Medulla oblongata (tissue), 1 donor: ENCODE measurements at regions not wholly inside any gene's neighbourhood (a gene's known extent, or its start where the extent isn't known, plus 50 kb on each side); places are given as distances from the start of the nearest gene placed in this dataset.

ENCODE experiments used
- DNase-seq: peaks from one replicate; pipeline ENCODE4 v3.0.0-alpha.2; 2015; ENCODE audit errors: extremely low spot score

DNA sequence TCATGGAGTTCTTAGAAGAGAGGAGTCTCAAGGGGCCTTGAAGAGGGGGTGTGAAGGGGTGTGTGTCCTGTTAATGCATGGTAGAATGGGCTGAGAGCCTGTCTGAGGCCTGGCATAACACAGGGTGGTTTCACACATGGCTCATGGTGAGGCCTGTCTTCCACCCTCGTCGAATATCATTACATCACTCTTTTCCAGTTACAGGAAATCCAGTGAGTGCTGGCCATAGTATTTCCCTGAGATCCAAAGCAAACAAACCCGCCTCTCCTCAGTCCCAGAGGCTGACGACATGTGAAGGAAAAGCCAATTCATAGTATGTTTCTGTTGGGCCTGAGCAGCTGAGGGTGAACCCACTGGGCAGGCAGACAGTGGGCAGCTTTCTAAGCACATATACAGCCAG is 159.4 kb upstream of the NR3C1 start:
- no peak for DNase-seq

GRCh38 chr5:143561219-143561618 is 157.7 kb upstream of the NR3C1 start:
- DNase-seq = no peak

- no peak for DNase-seq
Observed at GRCh38 chr5:143560378-143560777, 156.9 kb upstream of the NR3C1 start.

DNA sequence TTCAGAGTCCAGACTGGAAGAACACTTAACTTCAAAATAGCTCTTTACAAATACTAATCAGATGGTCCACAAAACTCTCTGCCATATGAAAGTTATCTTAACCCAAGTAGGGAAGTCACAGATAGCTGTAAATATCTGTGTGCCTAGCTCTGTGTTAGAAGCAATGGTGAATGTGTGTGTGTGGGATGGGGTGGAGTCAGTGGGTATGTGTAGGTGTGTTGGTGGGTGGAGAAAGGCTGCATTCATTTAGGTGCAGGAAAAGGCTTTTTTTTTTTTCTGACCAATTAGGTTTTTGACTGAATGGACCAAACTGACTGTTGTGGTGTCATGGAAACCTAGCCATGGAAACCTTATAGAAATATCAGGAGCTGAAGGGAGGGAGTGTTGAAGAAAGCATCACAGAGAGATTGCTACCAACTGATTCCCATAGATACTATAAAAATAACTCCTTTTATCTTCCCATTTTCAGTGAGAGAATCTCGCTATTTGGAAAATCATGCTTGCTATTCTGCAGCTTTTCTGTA is 156.2 kb upstream of the NR3C1 start:
- no peak for DNase-seq

- DNase-seq = no peak
Observed at GRCh38 chr5:143558048-143558447, 154.6 kb upstream of the NR3C1 start.

GRCh38 chr5:143557061-143557818 is 153.8 kb upstream of the NR3C1 start:
- DNase-seq = no peak

GRCh38 chr5:143554918-143555477 is 151.5 kb upstream of the NR3C1 start:
- DNase-seq = no peak

- no peak for DNase-seq
Observed at GRCh38 chr5:143554187-143554717, 150.8 kb upstream of the NR3C1 start.

- DNase-seq = no peak
Observed at GRCh38 chr5:143552680-143553079, 149.2 kb upstream of the NR3C1 start.

- no peak for DNase-seq
Observed at GRCh38 chr5:143551820-143552251, 148.3 kb upstream of the NR3C1 start.

- no peak for DNase-seq
Observed at GRCh38 chr5:143550986-143551630, 147.6 kb upstream of the NR3C1 start.

- DNase-seq = no peak
Observed at GRCh38 chr5:143547342-143547741, 143.9 kb upstream of the NR3C1 start.

GRCh38 chr5:143546394-143546793 is 142.9 kb upstream of the NR3C1 start:
- DNase-seq = no peak

DNA sequence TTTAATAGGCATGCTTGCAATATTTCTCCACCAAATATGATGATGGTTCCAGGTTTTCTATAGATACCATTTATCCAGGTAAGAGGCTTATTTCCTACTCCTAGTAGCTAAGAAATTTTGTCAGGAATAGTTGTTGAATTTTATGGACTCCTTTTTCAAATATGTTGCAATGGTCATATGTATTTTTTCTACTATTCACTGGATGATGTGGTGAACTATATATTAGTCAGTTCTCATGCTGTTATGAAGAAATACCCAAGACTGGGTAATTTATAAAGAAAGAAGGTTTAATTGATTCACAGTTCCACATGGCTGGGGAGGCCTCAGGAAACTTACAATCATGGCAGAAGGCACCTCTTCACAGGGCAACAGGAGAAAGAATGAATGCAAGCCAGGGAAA is 141.1 kb upstream of the NR3C1 start:
- no peak for DNase-seq

GRCh38 chr5:143543358-143544255 is 140.1 kb upstream of the NR3C1 start:
- no peak for DNase-seq

GRCh38 chr5:143542798-143543144 is 139.3 kb upstream of the NR3C1 start:
- no peak for DNase-seq

DNA sequence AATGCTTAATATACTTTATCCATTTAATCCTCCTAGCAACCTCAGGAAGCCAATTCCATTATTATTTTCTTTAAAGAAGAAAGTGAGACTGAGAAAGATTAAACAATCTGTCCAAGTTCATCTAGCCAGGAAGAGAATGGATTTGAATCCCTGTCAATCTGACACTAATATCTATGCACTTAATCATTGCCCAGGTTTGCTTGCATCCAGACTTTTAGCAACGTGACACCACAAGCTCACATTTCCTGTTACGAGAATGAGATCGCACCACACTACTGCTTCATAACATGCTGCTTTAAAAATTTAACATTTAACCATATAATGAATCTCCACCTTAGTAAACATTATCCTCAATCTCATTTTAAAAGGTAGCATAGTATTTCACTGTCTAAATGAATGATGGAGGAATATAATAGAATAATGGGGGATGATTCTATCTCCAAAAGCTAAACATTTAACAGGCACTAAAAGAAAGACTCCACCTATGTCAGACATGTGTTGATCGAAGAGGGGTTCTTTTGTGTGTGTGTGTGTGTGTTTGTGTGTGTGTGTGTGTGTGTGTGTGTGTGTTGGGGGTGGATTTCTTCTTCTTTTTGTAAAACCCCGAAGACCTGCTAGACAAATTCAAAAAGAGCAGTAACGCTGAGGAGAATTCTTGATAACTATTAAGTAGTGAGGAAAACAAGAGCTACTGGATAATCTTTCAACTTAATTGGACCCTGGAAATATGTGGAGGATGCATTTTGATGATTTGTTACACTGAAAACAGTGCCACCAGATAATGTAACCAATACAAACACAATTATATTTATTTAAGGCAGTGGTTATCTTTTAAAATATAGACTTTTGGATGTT is 138.7 kb upstream of the NR3C1 start:
- no peak for DNase-seq

- DNase-seq = no peak
Observed at GRCh38 chr5:143539742-143540141, 136.3 kb upstream of the NR3C1 start.

DNA sequence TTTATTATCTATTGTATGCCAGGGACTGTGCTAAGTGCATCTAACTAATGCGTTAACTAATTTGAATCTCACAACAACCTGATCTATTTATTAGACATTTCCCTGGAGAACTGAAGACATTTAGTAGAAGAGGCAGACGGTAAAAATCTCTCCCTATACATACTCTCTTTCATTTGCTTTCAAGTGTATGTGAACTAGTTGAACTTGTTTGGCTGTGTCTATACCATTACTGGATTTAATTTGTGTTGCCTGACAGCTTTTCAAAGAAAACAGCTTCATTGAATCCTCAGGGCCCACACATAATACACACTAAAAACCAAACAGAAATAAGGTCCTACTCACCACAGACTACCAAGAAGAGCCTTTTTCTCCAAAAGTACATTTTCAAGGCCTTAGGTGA is 133.6 kb upstream of the NR3C1 start:
- DNase-seq = no peak

- no peak for DNase-seq
Observed at GRCh38 chr5:143536364-143536763, 132.9 kb upstream of the NR3C1 start.

DNA sequence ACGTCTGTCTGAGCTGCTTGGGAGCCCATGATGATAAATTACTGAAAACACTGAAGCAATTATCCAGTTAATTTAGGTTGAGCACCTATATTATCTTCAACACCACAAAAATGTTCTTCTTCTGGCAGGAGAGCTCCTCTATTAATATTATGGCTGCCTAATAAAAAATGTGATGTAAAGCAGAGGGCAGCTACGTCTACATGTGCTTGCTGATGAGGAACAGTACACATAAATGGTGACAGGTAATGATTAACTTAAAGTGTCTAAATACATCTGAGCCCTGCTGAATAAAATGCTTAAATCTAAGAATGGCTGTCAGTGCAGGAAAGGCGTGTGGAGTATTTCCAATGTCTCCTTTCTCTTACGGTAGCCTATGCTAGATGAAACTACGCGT is 131.3 kb upstream of the NR3C1 start:
- no peak for DNase-seq
